ENCODE measurements at regions not wholly inside any gene's neighbourhood (a gene's known extent, or its start where the extent isn't known, plus 50 kb on each side); places are given as distances from the start of the nearest gene placed in this dataset.
A peak's percentile ranks its signal among the peaks of the same experiment; 100 is the strongest.

- peak in 1 of 4 donors; percentile 53 for ATAC-seq
- Histone ChIP-seq H3K9me3 (peaks cover 0 to 9% (median 0%) of the 10 kb centered on the region in 12 donors), H3K27me3 (no peaks in the 10 kb centered on the region), H3K27ac (no peak overlapping the region), H3K36me3 (no peaks in the 10 kb centered on the region), H3K4me3 (no peak overlapping the region), H3K4me1 (no peaks in the 10 kb centered on the region)
- DNase-seq: no peak
- intact Hi-C loops (cut with DNase I): loop anchor here in 1 of 10 donors (2.0 kb wide), 1 partner anchor 32 kb away; no protein-coding TSS in a partner anchor
- no peak for TF ChIP-seq POLR2A (IDR thresholded peaks at IDR 0.05)
- TF ChIP-seq CTCF (IDR thresholded peaks at IDR 0.05): no peak
- WGBS, 4 donors: 67 to 75% (median 72%) methylated on average over 3 to 4 of the region's 4 CpGs
Observed at GRCh38 chr11:24234822-24235508, 261.9 kb upstream of the LUZP2 start.

GRCh38 chr11:24238771-24239645, 257.8 kb upstream of the LUZP2 start:
- WGBS, 4 donors: 79 to 86% (median 85%) methylated on average over 3 of the region's 3 CpGs
- peak in 1 of 5 donors; percentile 40 for DNase-seq

GRCh38 chr11:24239930-24240329, 256.9 kb upstream of the LUZP2 start:
- ATAC-seq (no peak), DNase-seq (no peak)
- Histone ChIP-seq H3K4me1 (no peaks in the 10 kb centered on the region), H3K9me3 (peaks cover 0 to 3% (median 0%) of the 10 kb centered on the region in 12 donors), H3K27me3 (no peaks in the 10 kb centered on the region), H3K27ac (no peak overlapping the region), H3K4me3 (no peak overlapping the region), H3K36me3 (no peaks in the 10 kb centered on the region)
- TF ChIP-seq CTCF (IDR thresholded peaks at IDR 0.05) (no peak), POLR2A (IDR thresholded peaks at IDR 0.05) (no peak)
- intact Hi-C loops (cut with DNase I): no loop called here

More at GRCh38 chr11:24238771-24239645, 257.8 kb upstream of the LUZP2 start:
- ATAC-seq: no peak
- no peak overlapping the region for H3K4me3 ChIP-seq
- H3K9me3 ChIP-seq: peaks cover 0 to 3% (median 0%) of the 10 kb centered on the region in 12 donors
- H3K27ac ChIP-seq: no peak overlapping the region
- no peaks in the 10 kb centered on the region for H3K4me1 ChIP-seq
- H3K27me3 ChIP-seq: no peaks in the 10 kb centered on the region
- H3K36me3 ChIP-seq: no peaks in the 10 kb centered on the region
- intact Hi-C loops (cut with DNase I): no loop called here
- TF ChIP-seq POLR2A (IDR thresholded peaks at IDR 0.05) (no peak), CTCF (IDR thresholded peaks at IDR 0.05) (no peak)

GRCh38 chr11:24240496-24241175, 256.2 kb upstream of the LUZP2 start:
- DNase-seq (no peak), ATAC-seq (no peak)
- TF ChIP-seq POLR2A (IDR thresholded peaks at IDR 0.05) (no peak), CTCF (IDR thresholded peaks at IDR 0.05) (no peak)
- H3K27me3 ChIP-seq: no peaks in the 10 kb centered on the region
- WGBS, 4 donors: 53 to 64% (median 62%) methylated on average over 1 of the region's 1 CpG
- H3K36me3 ChIP-seq: no peaks in the 10 kb centered on the region
- H3K9me3 ChIP-seq: peaks cover 0 to 3% (median 0%) of the 10 kb centered on the region in 12 donors
- no peak overlapping the region for H3K27ac ChIP-seq
- H3K4me3 ChIP-seq: no peak overlapping the region
- no peaks in the 10 kb centered on the region for H3K4me1 ChIP-seq
- intact Hi-C loops (cut with DNase I): no loop called here
